ENCODE measurements at regions not wholly inside any gene's neighbourhood (a gene's known extent, or its start where the extent isn't known, plus 50 kb on each side); places are given as distances from the start of the nearest gene placed in this dataset.

DNA sequence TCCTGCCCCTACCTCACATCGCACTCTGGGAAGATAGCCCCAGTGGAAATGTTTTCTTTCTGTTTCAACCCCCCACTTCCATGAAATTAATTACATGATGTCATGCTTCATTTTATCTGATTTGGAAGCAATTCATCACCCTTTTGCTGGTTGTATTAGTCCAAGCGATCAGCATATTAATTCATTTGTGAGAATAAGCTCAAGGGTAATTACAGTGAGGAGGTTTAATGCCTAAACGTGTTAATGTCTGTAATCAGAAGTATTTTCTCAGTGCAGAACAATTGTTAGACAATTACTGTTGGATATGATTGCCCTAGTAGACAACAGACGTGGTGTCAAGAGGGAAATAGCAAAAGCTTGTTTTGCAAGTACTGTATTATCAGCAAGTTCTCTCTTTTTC, 746.3 kb downstream of the CPS1 start:
- TF ChIP-seq, protein P1, sequence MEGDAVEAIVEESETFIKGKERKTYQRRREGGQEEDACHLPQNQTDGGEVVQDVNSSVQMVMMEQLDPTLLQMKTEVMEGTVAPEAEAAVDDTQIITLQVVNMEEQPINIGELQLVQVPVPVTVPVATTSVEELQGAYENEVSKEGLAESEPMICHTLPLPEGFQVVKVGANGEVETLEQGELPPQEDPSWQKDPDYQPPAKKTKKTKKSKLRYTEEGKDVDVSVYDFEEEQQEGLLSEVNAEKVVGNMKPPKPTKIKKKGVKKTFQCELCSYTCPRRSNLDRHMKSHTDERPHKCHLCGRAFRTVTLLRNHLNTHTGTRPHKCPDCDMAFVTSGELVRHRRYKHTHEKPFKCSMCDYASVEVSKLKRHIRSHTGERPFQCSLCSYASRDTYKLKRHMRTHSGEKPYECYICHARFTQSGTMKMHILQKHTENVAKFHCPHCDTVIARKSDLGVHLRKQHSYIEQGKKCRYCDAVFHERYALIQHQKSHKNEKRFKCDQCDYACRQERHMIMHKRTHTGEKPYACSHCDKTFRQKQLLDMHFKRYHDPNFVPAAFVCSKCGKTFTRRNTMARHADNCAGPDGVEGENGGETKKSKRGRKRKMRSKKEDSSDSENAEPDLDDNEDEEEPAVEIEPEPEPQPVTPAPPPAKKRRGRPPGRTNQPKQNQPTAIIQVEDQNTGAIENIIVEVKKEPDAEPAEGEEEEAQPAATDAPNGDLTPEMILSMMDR (conservative IDR thresholded peaks at IDR 0.05), result no peak
- TF ChIP-seq ZFX (IDR thresholded peaks at IDR 0.05), result no peak
